Cardiac muscle cell (in vitro differentiated cells and primary cell): ENCODE measurements at regions not wholly inside any gene's neighbourhood (a gene's known extent, or its start where the extent isn't known, plus 50 kb on each side); places are given as distances from the start of the nearest gene placed in this dataset.

Experiments
- DNase-seq, 2 donors: peaks; one replicate each; pipeline versions ENCODE4 v3.0.0 to v3.0.0-alpha.2; 2010 to 2017; ENCODE audit warnings: low read depth in 1 of 2, low spot score in 1 of 2
- H3K27ac ChIP-seq: fragments of 200-600 bp; sonication (generic); 2 replicates; pipeline ENCODE4 v1.5.1; 2016
- H3K27me3 ChIP-seq: fragments of 200-600 bp; sonication (generic); 2 replicates; pipeline ENCODE4 v1.6.0; 2016; ENCODE audit warnings: control low read depth
- H3K36me3 ChIP-seq: fragments of 200-600 bp; sonication (generic); 2 replicates; pipeline ENCODE4 v1.5.1; 2016; ENCODE audit warnings: control low read depth
- H3K4me1 ChIP-seq: fragments of 200-600 bp; sonication (generic); 2 replicates; pipeline ENCODE4 v1.8.1; 2017; ENCODE audit warnings: low read depth, mild to moderate bottlenecking, mixed run types
- H3K4me3 ChIP-seq: fragments of 200-600 bp; sonication (generic); 2 replicates; pipeline ENCODE4 v1.5.1; 2016; ENCODE audit warnings: mild to moderate bottlenecking
- H3K9me3 ChIP-seq: fragments of 200-600 bp; sonication (generic); 2 replicates; pipeline ENCODE4 v1.5.1; 2017; ENCODE audit warnings: low read depth, mild to moderate bottlenecking, control low read depth
- CTCF ChIP-seq: IDR thresholded peaks from 2 replicates; pipeline ENCODE4 v1.5.1; 2012; ENCODE audit warnings: low read depth, mild to moderate bottlenecking, low read length

GRCh38 chr18:61281431-61281830, 51.8 kb upstream of the CDH20 start:
- Histone ChIP-seq H3K36me3 (no peaks in the 10 kb centered on the region), H3K4me3 (no peak overlapping the region), H3K9me3 (no peaks in the 10 kb centered on the region), H3K27ac (no peak overlapping the region), H3K27me3 (no peaks in the 10 kb centered on the region), H3K4me1 (no peaks in the 10 kb centered on the region)
- DNase-seq, result no peak
- no peak for TF ChIP-seq CTCF

- H3K27ac ChIP-seq, result no peak overlapping the region
- no peak for TF ChIP-seq CTCF
- H3K27me3 ChIP-seq, result no peaks in the 10 kb centered on the region
- H3K4me1 ChIP-seq, result no peaks in the 10 kb centered on the region
- H3K4me3 ChIP-seq, result no peak overlapping the region
- no peaks in the 10 kb centered on the region for H3K9me3 ChIP-seq
- no peaks in the 10 kb centered on the region for H3K36me3 ChIP-seq
- no peak for DNase-seq
These were observed 50.3 kb upstream of the CDH20 start for GRCh38 chr18:61282926-61283325.
